Caco-2 (cell line): ENCODE measurements at regions not wholly inside any gene's neighbourhood (a gene's known extent, or its start where the extent isn't known, plus 50 kb on each side); places are given as distances from the start of the nearest gene placed in this dataset.
A peak's percentile ranks its signal among the peaks of the same experiment; 100 is the strongest.

ENCODE experiments used
- BruUV-seq: library from RNA; stranded (reverse); fragments of 400-500 nt; replicated peaks from 2 replicates; lab custom pipeline; 2021; lab: Mats Ljungman, UMichigan
- CTCF ChIA-PET: fragments of 300-600 bp; sonication (Branson Sonifier 250); formaldehyde crosslinking; loops from one replicate; lab custom pipeline; 2022; ENCODE audit warnings: antibody characterized with exemption; lab: Charles Lee
- POLR2A ChIA-PET: fragments of 300-600 bp; sonication (Branson Sonifier 250); formaldehyde crosslinking; loops from one replicate; lab custom pipeline; 2022; ENCODE audit warnings: antibody characterized with exemption; lab: Charles Lee
- DNase-seq, 2 experiments: peaks; one replicate each; pipeline versions ENCODE4 v3.0.0 to v3.0.0-alpha.2; 2020 to 2022
- H3K27me3 ChIP-seq: replicated peaks from 2 replicates; pipeline ENCODE4 v1.6.0; 2011; ENCODE audit warnings: low read length; ENCODE audit not compliant: control insufficient read depth, insufficient read depth
- H3K36me3 ChIP-seq: 2 replicates; pipeline ENCODE4 v1.5.1; 2011; ENCODE audit warnings: low read length; ENCODE audit not compliant: control insufficient read depth, insufficient read depth
- H3K4me1 ChIP-seq: fragments of 250-450 bp; sonication (Bioruptor Pico); 2 replicates; pipeline ENCODE4 v1.5.1; 2020; ENCODE audit warnings: mild to moderate bottlenecking
- H3K4me3 ChIP-seq: 2 replicates; pipeline ENCODE4 v1.5.1; 2011; ENCODE audit warnings: low read depth, mild to moderate bottlenecking, control low read depth, low read length
- H3K9me3 ChIP-seq: fragments of 250-450 bp; sonication (Bioruptor Pico); 2 replicates; pipeline ENCODE4 v1.5.1; 2020; ENCODE audit warnings: mild to moderate bottlenecking, moderate library complexity
- H3K27ac Mint-ChIP-seq: one replicate; pipeline ENCODE4 v1.8.0; 2022; ENCODE audit warnings: mixed read lengths; ENCODE audit not compliant: unreplicated experiment
- H3K27me3 Mint-ChIP-seq: one replicate; pipeline ENCODE4 v1.8.0; 2022; ENCODE audit warnings: mixed read lengths; ENCODE audit not compliant: insufficient read depth, unreplicated experiment
- H3K36me3 Mint-ChIP-seq: one replicate; pipeline ENCODE4 v1.8.0; 2022; ENCODE audit warnings: mild to moderate bottlenecking, mixed read lengths; ENCODE audit not compliant: insufficient read depth, unreplicated experiment
- H3K4me1 Mint-ChIP-seq: one replicate; pipeline ENCODE4 v1.8.0; 2022; ENCODE audit warnings: low read depth, mixed read lengths; ENCODE audit not compliant: unreplicated experiment
- H3K4me3 Mint-ChIP-seq: one replicate; pipeline ENCODE4 v1.8.0; 2022; ENCODE audit warnings: mild to moderate bottlenecking, moderate library complexity, mixed read lengths; ENCODE audit not compliant: unreplicated experiment
- H3K9me3 Mint-ChIP-seq: one replicate; pipeline ENCODE4 v1.8.0; 2022; ENCODE audit warnings: mixed read lengths; ENCODE audit not compliant: unreplicated experiment
- CTCF ChIP-seq, 2 experiments: fragments of 200-600 bp in 1 of 2; IDR thresholded peaks; 1 replicate in 1 of 2; 2 replicates in 1 of 2; pipeline versions ENCODE4 v1.5.1 to v1.8.0; 2011 to 2022; ENCODE audit warnings: antibody characterized with exemption in 1 of 2, control low read depth in 1 of 2, inconsistent platforms in 1 of 2, low read depth in 1 of 2, low read length in 1 of 2, mild to moderate bottlenecking in 1 of 2, moderate library complexity in 1 of 2; ENCODE audit not compliant: insufficient read depth in 1 of 2, severe bottlenecking in 1 of 2, unreplicated experiment in 1 of 2
- intact Hi-C: fragments of 100-400 bp; cut with micrococcal nuclease; formaldehyde crosslinking; loops from one replicate; pipeline ENCODE4 v1.10.0; 2022; ENCODE audit not compliant: unreplicated experiment

- BruUV-seq: no TSS peak
- ChIA-PET CTCF (interaction anchor here (0.6 to 1.1 kb wide), 3 partner anchors 11 to 66 kb away, joined by 3 to 7 read pairs (median 5); no protein-coding TSS in a partner anchor), POLR2A (interaction anchor here (0.8 to 1.3 kb wide), 2 partner anchors 13 to 66 kb away, joined by 3 read pairs; no protein-coding TSS in a partner anchor)
- intact Hi-C loops: loop anchor here (1.0 kb wide), 1 partner anchor 24 kb away; no protein-coding TSS in a partner anchor
- H3K36me3 ChIP-seq: no peaks in the 10 kb centered on the region
- H3K4me3 ChIP-seq: no peak overlapping the region
- TF ChIP-seq CTCF (IDR thresholded peaks at IDR 0.05; ENCODE audit: insufficient read depth in 1 of 2, low read depth in 1 of 2, low read length in 1 of 2, severe bottlenecking in 1 of 2, unreplicated experiment in 1 of 2): no peak
- no peaks in the 10 kb centered on the region for H3K27me3 ChIP-seq
- no peak overlapping the region for H3K4me3 Mint-ChIP-seq
- no peaks in the 10 kb centered on the region for H3K27me3 Mint-ChIP-seq
- peaks cover 30% of the 10 kb centered on the region for H3K4me1 ChIP-seq
- no peak for DNase-seq
- peaks cover 5% of the 10 kb centered on the region; the same call in 1 of the 2 replicates for H3K9me3 ChIP-seq
- H3K36me3 Mint-ChIP-seq: peaks cover 10% of the 10 kb centered on the region
- H3K27ac Mint-ChIP-seq: peak overlapping the region; percentile 84
- H3K4me1 Mint-ChIP-seq: peaks cover 39% of the 10 kb centered on the region
- H3K9me3 Mint-ChIP-seq: no peaks in the 10 kb centered on the region
Measured at GRCh38 chr21:39095681-39096080, 87.6 kb downstream of the PSMG1 start.

- DNase-seq: peak; percentile 80 to 90
- Mint-ChIP-seq H3K27me3 (no peaks in the 10 kb centered on the region), H3K4me1 (peaks cover 39% of the 10 kb centered on the region), H3K27ac (peak overlapping the region; percentile 84), H3K36me3 (peaks cover 10% of the 10 kb centered on the region), H3K9me3 (no peaks in the 10 kb centered on the region), H3K4me3 (no peak overlapping the region)
- Histone ChIP-seq H3K4me3 (no peak overlapping the region), H3K27me3 (no peaks in the 10 kb centered on the region), H3K4me1 (peaks cover 30% of the 10 kb centered on the region), H3K9me3 (peaks cover 5% of the 10 kb centered on the region; the same call in 1 of the 2 replicates), H3K36me3 (no peaks in the 10 kb centered on the region)
- CTCF ChIA-PET: interaction anchor here (0.6 to 1.1 kb wide), 4 partner anchors 11 to 113 kb away, joined by 3 to 7 read pairs (median 4); no protein-coding TSS in a partner anchor
- intact Hi-C loops: loop anchor here (1.0 kb wide), 1 partner anchor 24 kb away; no protein-coding TSS in a partner anchor
- no peak for TF ChIP-seq CTCF (IDR thresholded peaks at IDR 0.05; ENCODE audit: insufficient read depth in 1 of 2, low read depth in 1 of 2, low read length in 1 of 2, severe bottlenecking in 1 of 2, unreplicated experiment in 1 of 2)
- BruUV-seq: no TSS peak
- POLR2A ChIA-PET: interaction anchor here (0.8 to 1.3 kb wide), 2 partner anchors 12 to 66 kb away, joined by 3 read pairs; no protein-coding TSS in a partner anchor
Measured at GRCh38 chr21:39094847-39095579, 88.2 kb downstream of the PSMG1 start.

- Mint-ChIP-seq H3K36me3 (peaks cover 10% of the 10 kb centered on the region), H3K27ac (peak overlapping the region; percentile 84), H3K4me3 (no peak overlapping the region), H3K9me3 (no peaks in the 10 kb centered on the region), H3K4me1 (peaks cover 39% of the 10 kb centered on the region), H3K27me3 (no peaks in the 10 kb centered on the region)
- TF ChIP-seq CTCF (IDR thresholded peaks at IDR 0.05; ENCODE audit: insufficient read depth in 1 of 2, low read depth in 1 of 2, low read length in 1 of 2, severe bottlenecking in 1 of 2, unreplicated experiment in 1 of 2): no peak
- peaks cover 30% of the 10 kb centered on the region for H3K4me1 ChIP-seq
- ChIA-PET CTCF (no interaction called here), POLR2A (interaction anchor here (0.5 kb wide), 1 partner anchor 89 kb away, joined by 3 read pairs; the partner anchor contains the start of gene PSMG1)
- no peaks in the 10 kb centered on the region for H3K27me3 ChIP-seq
- peaks cover 5% of the 10 kb centered on the region; the same call in 1 of the 2 replicates for H3K9me3 ChIP-seq
- H3K36me3 ChIP-seq: no peaks in the 10 kb centered on the region
- BruUV-seq: no TSS peak
- DNase-seq: no peak
- no peak overlapping the region for H3K4me3 ChIP-seq
- intact Hi-C loops: no loop called here
Measured at GRCh38 chr21:39094087-39094780, 89.0 kb downstream of the PSMG1 start.
